Ishikawa (cell line): ENCODE measurements at regions not wholly inside any gene's neighbourhood (a gene's known extent, or its start where the extent isn't known, plus 50 kb on each side); places are given as distances from the start of the nearest gene placed in this dataset.

Experiments
- CREB1 ChIP-seq: IDR thresholded peaks from 2 replicates; pipeline ENCODE4 v1.6.1; 2012; ENCODE audit warnings: low read depth
- TF ChIP-seq, protein P1 (sequence below): IDR thresholded peaks from 2 replicates; pipeline ENCODE4 v1.6.1; 2012

- TF ChIP-seq, protein P1, sequence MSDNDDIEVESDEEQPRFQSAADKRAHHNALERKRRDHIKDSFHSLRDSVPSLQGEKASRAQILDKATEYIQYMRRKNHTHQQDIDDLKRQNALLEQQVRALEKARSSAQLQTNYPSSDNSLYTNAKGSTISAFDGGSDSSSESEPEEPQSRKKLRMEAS: no peak
- TF ChIP-seq CREB1: no peak
Measured at GRCh38 chr5:58185397-58185796, 274.5 kb downstream of the PLK2 start.
